K562 (cell line): ENCODE measurements at regions not wholly inside any gene's neighbourhood (a gene's known extent, or its start where the extent isn't known, plus 50 kb on each side); places are given as distances from the start of the nearest gene placed in this dataset.

ENCODE experiments used
- ATAC-seq: fragments of 200-7000 bp; cut with Tn5 transposase; 3 replicates; pipeline ENCODE4 v1.9.1; 2020; ENCODE audit warnings: moderate library complexity
- BruUV-seq: library from RNA; stranded (reverse); fragments of 400-500 nt; replicated peaks from 2 replicates; lab custom pipeline; 2021; lab: Mats Ljungman, UMichigan
- CTCF ChIA-PET: fragments of 300-600 bp; formaldehyde crosslinking; extraction: SDS; loops from one replicate; lab custom pipeline; 2021; ENCODE audit warnings: low intra/inter-chr PET ratio; lab: Yijun Ruan, JAX
- POLR2A ChIA-PET: fragments of 300-600, 350-650 bp; sonication (Branson Sonifier 250); formaldehyde crosslinking; extraction: SDS; loops from one replicate; lab custom pipeline; 2021; ENCODE audit warnings: antibody characterized with exemption, inconsistent platforms; lab: Yijun Ruan, JAX
- DNase-seq, 4 experiments: peaks; one replicate each; pipeline versions ENCODE4 v3.0.0 to v3.0.0-alpha.2; 2011 to 2018; ENCODE audit warnings: low spot score in 3 of 4, mixed read lengths in 3 of 4; ENCODE audit errors: extremely low read depth in 1 of 4
- FAIRE-seq: peaks from 2 replicates; lab custom pipeline; 2011; peaks lifted over from hg19 to GRCh38; lab: Jason Lieb, UNC
- H2AFZ ChIP-seq: 2 replicates; pipeline ENCODE4 v1.6.0; 2011; ENCODE audit warnings: low read depth, low read length, control low read depth, inconsistent platforms
- H3K27ac ChIP-seq: fragments of 200-600 bp; 3 replicates; pipeline ENCODE4 v1.8.0; 2011; ENCODE audit warnings: low read depth, mild to moderate bottlenecking, control low read depth, inconsistent platforms, low read length, moderate library complexity, mixed read lengths; ENCODE audit errors: extremely low read depth
- H3K27me3 ChIP-seq, 2 experiments: fragments of 300-600 bp in 1 of 2; 2 replicates in 1 of 2; 3 replicates in 1 of 2; pipeline versions ENCODE4 v1.6.0 to v1.8.0; 2011; ENCODE audit warnings: inconsistent platforms in 2 of 2, low read length in 2 of 2, mild to moderate bottlenecking in 1 of 2, mixed read lengths in 1 of 2, moderate library complexity in 1 of 2; ENCODE audit not compliant: control insufficient read depth in 2 of 2, insufficient read depth in 2 of 2
- H3K36me3 ChIP-seq: fragments of 300-600 bp; 3 replicates; pipeline ENCODE4 v1.8.0; 2011; ENCODE audit warnings: mild to moderate bottlenecking, low read length, inconsistent platforms; ENCODE audit not compliant: control insufficient read depth, insufficient read depth
- H3K4me1 ChIP-seq, 2 experiments: fragments of 200-600 bp in 1 of 2; replicated peaks in 1 of 2; 2 replicates in 1 of 2; 3 replicates in 1 of 2; pipeline versions ENCODE4 v1.5.1 to v1.8.0; 2011; ENCODE audit warnings: inconsistent platforms in 2 of 2, low read length in 2 of 2, mild to moderate bottlenecking in 1 of 2, mixed read lengths in 1 of 2, moderate library complexity in 1 of 2; ENCODE audit not compliant: control insufficient read depth in 2 of 2, insufficient read depth in 2 of 2
- H3K4me2 ChIP-seq: 2 replicates; pipeline ENCODE4 v1.6.1; 2011; ENCODE audit warnings: low read length, control low read depth, inconsistent platforms, mixed read lengths; ENCODE audit not compliant: insufficient read depth
- H3K4me3 ChIP-seq: fragments of 200-600 bp; sonication (generic), shearing (Covaris generic); 2 replicates; pipeline ENCODE4 v1.5.1; 2016; ENCODE audit warnings: control low read depth, inconsistent platforms
- H3K79me2 ChIP-seq: fragments of 200-600 bp; 3 replicates; pipeline ENCODE4 v1.8.0; 2011; ENCODE audit warnings: low read length, inconsistent platforms; ENCODE audit not compliant: control insufficient read depth, insufficient read depth
- H3K9ac ChIP-seq, 2 experiments: 2 replicates each; pipeline versions ENCODE4 v1.6.0 to v1.6.1; 2011; ENCODE audit warnings: low read depth in 2 of 2, low read length in 2 of 2, control low read depth in 1 of 2, inconsistent platforms in 1 of 2, mild to moderate bottlenecking in 1 of 2, mixed read lengths in 1 of 2; ENCODE audit not compliant: insufficient read depth in 1 of 2
- H3K9me1 ChIP-seq: one replicate; pipeline ENCODE4 v1.6.0; 2011; ENCODE audit warnings: inconsistent platforms, mild to moderate bottlenecking, low read length, moderate library complexity; ENCODE audit not compliant: control insufficient read depth, insufficient read depth
- H3K9me3 ChIP-seq: replicated peaks from 2 replicates; pipeline ENCODE4 v1.5.1; 2011; ENCODE audit warnings: low read depth, low read length, inconsistent platforms; ENCODE audit not compliant: control insufficient read depth, insufficient read depth
- H4K20me1 ChIP-seq: replicated peaks from 2 replicates; pipeline ENCODE4 v1.6.1; 2011; ENCODE audit warnings: low read length, inconsistent platforms, mixed read lengths; ENCODE audit not compliant: control insufficient read depth, insufficient read depth
- FOS ChIP-seq: IDR thresholded peaks from 3 replicates; pipeline ENCODE4 v1.6.1; 2011; ENCODE audit not compliant: insufficient read length; ENCODE audit errors: extremely low read depth
- FOXJ2 ChIP-seq: fragments of 200-800 bp; sonication (Bioruptor generic); IDR thresholded peaks from 2 replicates; pipeline ENCODE4 v1.6.1; 2016; ENCODE audit warnings: missing genetic modification characterization, missing compliant biosample characterization
- NCOA4 ChIP-seq: fragments of 450-650 bp; IDR thresholded peaks from 2 replicates; pipeline ENCODE4 v1.6.1; 2018; ENCODE audit warnings: mild to moderate bottlenecking; ENCODE audit not compliant: partially characterized antibody
- NFE2L1 ChIP-seq: fragments of 450-650 bp; IDR thresholded peaks from 2 replicates; pipeline ENCODE4 v1.6.1; 2016; ENCODE audit warnings: missing genetic modification characterization, low read depth, mild to moderate bottlenecking, missing compliant biosample characterization, moderate library complexity, borderline replicate concordance
- PRPF4 ChIP-seq: fragments of 200-400 bp; formaldehyde crosslinking; IDR thresholded peaks from one replicate; pipeline ENCODE4 v1.6.1; 2017; ENCODE audit warnings: low read length, low read depth, mild to moderate bottlenecking; ENCODE audit not compliant: insufficient read depth, poor library complexity, severe bottlenecking
- RREB1 ChIP-seq: fragments of 250-450 bp; sonication (Bioruptor Pico); IDR thresholded peaks from 2 replicates; pipeline ENCODE4 v1.4.0; 2020
- SMARCC2 ChIP-seq: fragments of 450-650 bp; IDR thresholded peaks from 2 replicates; pipeline ENCODE4 v1.6.1; 2017; ENCODE audit warnings: antibody characterized with exemption, moderate library complexity, mild to moderate bottlenecking, low read depth
- TAL1 ChIP-seq: fragments of 450-650 bp; IDR thresholded peaks from 2 replicates; pipeline ENCODE4 v1.6.1; 2016; ENCODE audit warnings: mild to moderate bottlenecking
- VEZF1 ChIP-seq: fragments of 200-800 bp; sonication (Bioruptor generic); IDR thresholded peaks from 2 replicates; pipeline ENCODE4 v1.6.1; 2017; ENCODE audit warnings: missing genetic modification characterization, missing compliant biosample characterization
- ZNF431 ChIP-seq: sonication (generic); formaldehyde crosslinking; IDR thresholded peaks from 2 replicates; pipeline ENCODE4 v1.8.0; 2022; ENCODE audit warnings: mild to moderate bottlenecking, missing genetic modification reagents
- ZNF592 ChIP-seq: fragments of 450-650 bp; IDR thresholded peaks from 2 replicates; pipeline ENCODE4 v1.6.1; 2017; ENCODE audit warnings: antibody characterized with exemption, mild to moderate bottlenecking
- WGBS: fragments of 100-300 bp; shearing (Covaris generic); methylation state at CpG from one replicate; pipeline ENCODE4 v1.1.6; 2016; ENCODE audit warnings: low coverage, mixed read lengths; ENCODE audit not compliant: insufficient coverage; ENCODE audit errors: missing lambda C conversion rate; 5-methylcytosine and 5-hydroxymethylcytosine counted together
- in situ Hi-C: fragments of 300-500 bp; cut with MboI; formaldehyde crosslinking; loops from 4 replicates; pipeline ENCODE4 v1.15.0; 2018; ENCODE audit warnings: inconsistent platforms, mixed read lengths
- intact Hi-C: fragments of 100-400 bp; cut with micrococcal nuclease; formaldehyde crosslinking; loops from 2 replicates; pipeline ENCODE4 v1.14.2; 2022

GRCh38 chr13:33366469-33367062, 81.0 kb upstream of the STARD13 start:
- no peaks in the 10 kb centered on the region for H4K20me1 ChIP-seq
- POLR2A ChIA-PET = interaction anchor here (2.0 kb wide), 1 partner anchor 11 kb away, joined by 6 read pairs; no protein-coding TSS in a partner anchor
- intact Hi-C loops = no loop called here
- ATAC-seq (no peak), FAIRE-seq (no peak), DNase-seq (no peak)
- no peak overlapping the region for H3K27ac ChIP-seq
- in situ Hi-C loops = no loop called here
- no TSS peak for BruUV-seq
- H3K4me2 ChIP-seq = no peak overlapping the region
- 12% methylated on average over 6 of the region's 6 CpGs for WGBS
- CTCF ChIA-PET = no interaction called here
- no peak overlapping the region for H3K4me3 ChIP-seq
- H3K9ac ChIP-seq = no peak overlapping the region
- H3K27me3 ChIP-seq = no peaks in the 10 kb centered on the region
- no peaks in the 10 kb centered on the region for H3K9me3 ChIP-seq
- H3K4me1 ChIP-seq = no peaks in the 10 kb centered on the region; a peak in 1 of 5 replicates
- no peaks in the 10 kb centered on the region for H3K79me2 ChIP-seq
- no peak overlapping the region for H2AFZ ChIP-seq
- no peaks in the 10 kb centered on the region for H3K36me3 ChIP-seq
- H3K9me1 ChIP-seq = no peaks in the 10 kb centered on the region
- TF ChIP-seq ZNF592 (no peak), PRPF4 (no peak), TAL1 (no peak), FOXJ2 (tag) (no peak), SMARCC2 (no peak), ZNF431 (no peak), NFE2L1 (tag) (no peak), FOS (no peak), VEZF1 (CRISPR knock-in tag) (no peak), NCOA4 (no peak), RREB1 (no peak)
